Heart left ventricle (tissue), 13 donors: ENCODE measurements at regions not wholly inside any gene's neighbourhood (a gene's known extent, or its start where the extent isn't known, plus 50 kb on each side); places are given as distances from the start of the nearest gene placed in this dataset.
"Not testable (repeated sequence)": the region's sequence is repeated elsewhere in the genome, so short reads cannot be mapped to it uniquely, and the experiment has no call there.

ENCODE experiments used
- POLR2A ChIP-seq, 2 donors: fragments of 450-650 bp; IDR thresholded peaks; one replicate each; pipeline ENCODE4 v1.6.1; 2017; ENCODE audit warnings: antibody characterized with exemption in 2 of 2, mild to moderate bottlenecking in 2 of 2, moderate library complexity in 2 of 2
- TF ChIP-seq, protein P1 (sequence below), 12 donors: fragments of 200-600 bp; sonication (generic) in 4 of 12; IDR thresholded peaks; one replicate each; pipeline versions ENCODE4 v1.5.0 to v1.8.0; 2018 to 2022; ENCODE audit warnings: antibody characterized with exemption in 12 of 12, mild to moderate bottlenecking in 5 of 12
- donor health status: ischemic (EF 13 %, LVEDD 7.1; RV severe dilation, severe dysfunction).
- donor health status: DM: no; HTN: yes; CAD: no.
- donor health status: DM: no; HTN: no; CAD: no.
- donor health status: ischemic (EF 25% LVEDD 6.9; RV normal size, moderate dysfunction).
- donor health status: ischemic (EF 25% LVEDD 5.7; RV mildly dilated, moderate dysfunction).
- donor health status: ischemic (EF 35%, LVEDD 5.7; RV mildly dilated, moderate dysfunction).
- donor health status: nonischemic (EF 11% LVEDD 7.7; RV severe dilation, severe dysfunction).
- donor health status: DM: yes; HTN: yes; CAD: no.
- donor health status: PGD.
- donor health status: ischemic (EF 29% LVEDD 5.4; RV normal size, mild dysfunction).
- donor health status: nonischemic (EF 23%, LVEDD 6.1; RV moderate dilation, normal function).

DNA sequence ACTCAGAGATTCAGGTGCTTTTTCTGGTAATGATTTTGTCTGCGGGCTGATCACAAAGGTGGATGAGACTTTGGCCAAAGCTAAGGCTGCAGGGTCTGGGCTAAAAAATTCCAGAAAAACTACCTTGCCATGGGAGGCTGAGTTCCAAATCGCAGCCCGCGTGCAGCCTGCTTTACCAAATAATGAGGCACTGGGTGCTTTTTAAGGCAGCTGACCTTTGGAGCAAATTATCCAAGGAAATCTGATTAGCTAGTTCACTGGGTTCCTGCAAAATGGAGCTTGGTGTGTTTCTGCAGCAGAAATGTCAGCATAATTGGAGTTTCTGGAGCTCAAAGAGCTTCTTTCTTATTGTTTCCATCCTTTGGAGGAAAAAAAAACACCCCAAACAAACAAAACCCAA, 156.6 kb downstream of the NPIPA7 start:
- TF ChIP-seq, protein P1, sequence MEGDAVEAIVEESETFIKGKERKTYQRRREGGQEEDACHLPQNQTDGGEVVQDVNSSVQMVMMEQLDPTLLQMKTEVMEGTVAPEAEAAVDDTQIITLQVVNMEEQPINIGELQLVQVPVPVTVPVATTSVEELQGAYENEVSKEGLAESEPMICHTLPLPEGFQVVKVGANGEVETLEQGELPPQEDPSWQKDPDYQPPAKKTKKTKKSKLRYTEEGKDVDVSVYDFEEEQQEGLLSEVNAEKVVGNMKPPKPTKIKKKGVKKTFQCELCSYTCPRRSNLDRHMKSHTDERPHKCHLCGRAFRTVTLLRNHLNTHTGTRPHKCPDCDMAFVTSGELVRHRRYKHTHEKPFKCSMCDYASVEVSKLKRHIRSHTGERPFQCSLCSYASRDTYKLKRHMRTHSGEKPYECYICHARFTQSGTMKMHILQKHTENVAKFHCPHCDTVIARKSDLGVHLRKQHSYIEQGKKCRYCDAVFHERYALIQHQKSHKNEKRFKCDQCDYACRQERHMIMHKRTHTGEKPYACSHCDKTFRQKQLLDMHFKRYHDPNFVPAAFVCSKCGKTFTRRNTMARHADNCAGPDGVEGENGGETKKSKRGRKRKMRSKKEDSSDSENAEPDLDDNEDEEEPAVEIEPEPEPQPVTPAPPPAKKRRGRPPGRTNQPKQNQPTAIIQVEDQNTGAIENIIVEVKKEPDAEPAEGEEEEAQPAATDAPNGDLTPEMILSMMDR (IDR thresholded peaks at IDR 0.05): not testable (repeated sequence)
- TF ChIP-seq POLR2A (IDR thresholded peaks at IDR 0.05): not testable (repeated sequence)
